ENCODE measurements at regions not wholly inside any gene's neighbourhood (a gene's known extent, or its start where the extent isn't known, plus 50 kb on each side); places are given as distances from the start of the nearest gene placed in this dataset.

GRCh38 chr18:68362907-68363306, 352.0 kb downstream of the TMX3 start:
- no peak overlapping the region for H3K27ac ChIP-seq
- TF ChIP-seq ZFX (IDR thresholded peaks at IDR 0.05; ENCODE audit: borderline replicate concordance) (no peak), CTCF (IDR thresholded peaks at IDR 0.05) (no peak)

- no peak for TF ChIP-seq ZFX (IDR thresholded peaks at IDR 0.05; ENCODE audit: borderline replicate concordance)
- TF ChIP-seq CTCF (IDR thresholded peaks at IDR 0.05) = no peak
- no peak overlapping the region for H3K27ac ChIP-seq
These were observed 359.3 kb downstream of the TMX3 start for GRCh38 chr18:68355637-68356036.

GRCh38 chr18:68354176-68354575, 360.7 kb downstream of the TMX3 start:
- no peak for TF ChIP-seq ZFX (IDR thresholded peaks at IDR 0.05; ENCODE audit: borderline replicate concordance)
- no peak for TF ChIP-seq CTCF (IDR thresholded peaks at IDR 0.05)

GRCh38 chr18:68342039-68342659, 372.8 kb downstream of the TMX3 start:
- TF ChIP-seq ZFX (IDR thresholded peaks at IDR 0.05; ENCODE audit: borderline replicate concordance) = no peak
- TF ChIP-seq CTCF (IDR thresholded peaks at IDR 0.05) = no peak
- H3K27ac ChIP-seq = no peak overlapping the region

More at GRCh38 chr18:68354176-68354575, 360.7 kb downstream of the TMX3 start:
- H3K27ac ChIP-seq = no peak overlapping the region

- TF ChIP-seq CTCF (IDR thresholded peaks at IDR 0.05) (no peak), ZFX (IDR thresholded peaks at IDR 0.05; ENCODE audit: borderline replicate concordance) (no peak)
These were observed 374.3 kb downstream of the TMX3 start for GRCh38 chr18:68340606-68341005.

GRCh38 chr18:68330658-68331057, 384.2 kb downstream of the TMX3 start:
- TF ChIP-seq ZFX (IDR thresholded peaks at IDR 0.05; ENCODE audit: borderline replicate concordance) = no peak
- no peak for TF ChIP-seq CTCF (IDR thresholded peaks at IDR 0.05)
- H3K27ac ChIP-seq = no peak overlapping the region

More at GRCh38 chr18:68340606-68341005, 374.3 kb downstream of the TMX3 start:
- no peak overlapping the region for H3K27ac ChIP-seq

GRCh38 chr18:68323921-68324320, 391.0 kb downstream of the TMX3 start:
- no peak overlapping the region for H3K27ac ChIP-seq
- no peak for TF ChIP-seq ZFX (IDR thresholded peaks at IDR 0.05; ENCODE audit: borderline replicate concordance)
- no peak for TF ChIP-seq CTCF (IDR thresholded peaks at IDR 0.05)
